C4-2B (cell line): ENCODE measurements at regions not wholly inside any gene's neighbourhood (a gene's known extent, or its start where the extent isn't known, plus 50 kb on each side); places are given as distances from the start of the nearest gene placed in this dataset.

Experiments used
- ZFX ChIP-seq: fragments of 450-650 bp; IDR thresholded peaks from 2 replicates; pipeline ENCODE4 v1.6.1; 2017
- TF ChIP-seq, protein P1 (sequence below): fragments of 450-650 bp; conservative IDR thresholded peaks from 2 replicates; pipeline ENCODE4 v1.5.1; 2017; ENCODE audit warnings: mild to moderate bottlenecking

DNA sequence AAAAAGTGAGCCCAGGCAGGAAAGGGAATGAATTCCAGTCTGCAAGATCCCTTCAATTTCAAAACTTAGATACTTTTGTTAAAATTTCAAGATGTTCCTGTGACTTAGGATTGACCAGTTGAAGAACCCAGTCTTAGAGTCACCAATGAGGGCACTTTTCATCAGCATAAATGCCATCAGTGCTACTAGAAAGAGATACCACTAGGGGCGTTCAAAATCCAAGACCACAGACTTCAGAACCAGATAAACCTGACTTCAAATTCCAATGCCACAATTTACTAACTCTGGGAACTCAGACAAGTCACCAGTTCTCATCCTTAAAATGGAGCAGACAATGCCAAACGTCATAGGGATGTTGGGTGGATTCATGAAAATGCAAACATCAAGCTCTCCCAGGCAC is 523.2 kb downstream of the BUD13 start:
- TF ChIP-seq, protein P1, sequence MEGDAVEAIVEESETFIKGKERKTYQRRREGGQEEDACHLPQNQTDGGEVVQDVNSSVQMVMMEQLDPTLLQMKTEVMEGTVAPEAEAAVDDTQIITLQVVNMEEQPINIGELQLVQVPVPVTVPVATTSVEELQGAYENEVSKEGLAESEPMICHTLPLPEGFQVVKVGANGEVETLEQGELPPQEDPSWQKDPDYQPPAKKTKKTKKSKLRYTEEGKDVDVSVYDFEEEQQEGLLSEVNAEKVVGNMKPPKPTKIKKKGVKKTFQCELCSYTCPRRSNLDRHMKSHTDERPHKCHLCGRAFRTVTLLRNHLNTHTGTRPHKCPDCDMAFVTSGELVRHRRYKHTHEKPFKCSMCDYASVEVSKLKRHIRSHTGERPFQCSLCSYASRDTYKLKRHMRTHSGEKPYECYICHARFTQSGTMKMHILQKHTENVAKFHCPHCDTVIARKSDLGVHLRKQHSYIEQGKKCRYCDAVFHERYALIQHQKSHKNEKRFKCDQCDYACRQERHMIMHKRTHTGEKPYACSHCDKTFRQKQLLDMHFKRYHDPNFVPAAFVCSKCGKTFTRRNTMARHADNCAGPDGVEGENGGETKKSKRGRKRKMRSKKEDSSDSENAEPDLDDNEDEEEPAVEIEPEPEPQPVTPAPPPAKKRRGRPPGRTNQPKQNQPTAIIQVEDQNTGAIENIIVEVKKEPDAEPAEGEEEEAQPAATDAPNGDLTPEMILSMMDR, result peak; percentile 27
- no peak for TF ChIP-seq ZFX
